Femur (tissue), 1 donor: ENCODE measurements at regions not wholly inside any gene's neighbourhood (a gene's known extent, or its start where the extent isn't known, plus 50 kb on each side); places are given as distances from the start of the nearest gene placed in this dataset.
"Not testable (repeated sequence)": the region's sequence is repeated elsewhere in the genome, so short reads cannot be mapped to it uniquely, and the experiment has no call there.

ENCODE experiments used
- DNase-seq: peaks from one replicate; pipeline ENCODE4 v3.0.0-alpha.2; 2017

DNA sequence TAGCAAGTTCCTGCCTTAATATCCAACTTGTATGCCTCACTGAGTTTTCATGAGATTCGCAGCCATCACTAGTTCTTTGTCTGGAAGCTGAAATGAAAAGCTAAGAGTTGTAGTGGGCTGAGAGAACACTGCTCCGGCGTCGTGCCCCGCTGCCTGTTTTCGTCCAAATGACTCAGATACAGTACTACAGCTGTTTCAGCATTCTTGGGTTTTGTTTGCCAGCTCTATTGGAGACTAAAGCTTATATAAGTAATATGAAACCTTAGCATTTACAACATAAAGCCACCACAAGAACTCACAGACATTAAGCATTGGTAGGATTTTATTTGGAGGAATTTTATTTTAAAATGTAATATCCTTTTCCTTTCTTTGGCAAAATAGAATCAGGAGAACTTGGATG, 299.7 kb downstream of the DLEU7 start:
- peak; percentile 89 for DNase-seq

DNA sequence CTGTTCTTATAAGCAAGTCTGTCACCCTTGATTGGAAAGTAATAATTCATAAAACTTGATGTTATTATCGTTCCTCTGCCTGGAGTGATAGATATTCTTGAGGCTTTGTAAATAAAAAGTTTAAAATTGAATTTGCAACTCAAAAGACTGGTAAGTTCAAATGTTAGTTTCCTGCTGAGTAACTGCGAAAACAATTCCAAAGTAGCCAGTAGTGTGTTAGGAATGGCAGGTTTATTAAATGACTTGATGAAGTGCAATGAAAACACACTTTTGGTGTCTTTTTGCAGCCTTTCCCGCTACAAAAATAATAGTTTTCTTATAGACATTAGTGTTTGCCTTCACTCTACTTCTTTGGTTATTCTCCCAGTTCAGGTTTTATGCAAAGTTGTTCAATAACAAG, 299.3 kb downstream of the DLEU7 start:
- no peak for DNase-seq

DNA sequence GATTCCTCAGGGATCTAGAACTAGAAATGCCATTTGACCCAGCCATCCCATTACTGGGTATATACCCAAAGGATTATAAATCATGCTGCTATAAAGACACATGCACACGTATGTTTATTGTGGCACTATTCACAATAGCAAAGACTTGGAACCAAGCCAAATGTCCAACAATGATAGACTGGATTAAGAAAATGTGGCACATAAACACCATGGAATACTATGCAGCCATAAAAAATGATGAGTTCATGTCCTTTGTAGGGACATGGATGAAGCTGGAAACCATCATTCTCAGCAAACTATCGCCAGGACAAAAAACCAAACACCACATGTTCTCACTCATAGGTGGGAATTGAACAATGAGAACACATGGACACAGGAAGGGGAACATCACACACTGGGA, 296.3 kb downstream of the DLEU7 start:
- DNase-seq: not testable (repeated sequence)

DNA sequence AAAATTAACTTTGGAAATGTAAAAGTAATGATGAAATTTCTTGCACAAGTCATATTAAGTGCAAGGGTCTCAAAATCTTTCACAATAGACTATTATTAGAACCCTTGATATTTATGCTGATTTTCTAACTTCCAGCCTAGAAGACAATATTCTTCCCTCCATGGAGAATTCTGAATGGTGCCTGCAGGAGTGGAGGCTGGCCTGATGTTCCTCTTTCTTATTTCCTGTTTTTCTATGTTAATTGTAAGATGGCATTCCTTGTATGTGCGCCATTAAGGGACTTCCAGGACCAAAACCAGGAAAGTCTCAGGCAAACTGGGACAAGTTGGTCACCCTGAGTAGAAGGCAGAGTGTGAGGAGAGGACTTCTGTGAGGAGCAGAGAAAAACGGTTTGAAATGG, 294.9 kb downstream of the DLEU7 start:
- DNase-seq: no peak

DNA sequence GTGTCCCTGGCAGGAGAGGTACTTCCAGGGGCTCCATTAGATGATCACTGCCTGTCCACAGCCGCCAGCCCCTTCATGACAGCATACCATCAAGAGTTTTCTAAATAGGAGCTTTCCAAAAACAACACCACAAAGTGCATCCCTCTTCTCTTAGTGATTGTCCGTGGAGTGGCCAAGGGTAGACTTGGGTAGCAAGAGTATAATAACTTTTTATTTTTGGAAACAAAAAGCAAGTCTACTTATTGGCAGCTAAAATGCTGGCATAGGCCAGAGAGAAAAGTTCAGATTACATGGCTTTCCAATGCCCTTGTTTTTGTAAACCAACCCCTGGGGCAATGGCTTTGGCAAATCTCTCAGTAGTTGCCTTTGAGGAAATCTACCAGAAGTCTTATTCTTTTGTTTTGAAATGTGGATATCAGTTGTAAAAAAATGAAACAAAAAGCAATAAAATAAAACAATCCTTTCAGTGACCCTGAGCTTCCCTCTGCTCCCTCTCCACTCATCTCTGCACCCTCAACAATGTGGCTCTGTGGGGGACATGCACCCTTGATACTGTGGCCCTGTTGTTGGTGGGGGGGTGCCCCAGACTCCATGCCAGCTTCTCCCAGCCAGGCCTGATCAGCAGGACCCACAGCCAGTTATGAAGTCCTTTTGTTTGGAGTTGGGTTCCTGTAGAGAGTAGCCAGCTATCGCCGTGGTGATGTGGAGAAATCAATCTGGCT, 294.1 kb downstream of the DLEU7 start:
- peak; percentile 41 for DNase-seq

DNA sequence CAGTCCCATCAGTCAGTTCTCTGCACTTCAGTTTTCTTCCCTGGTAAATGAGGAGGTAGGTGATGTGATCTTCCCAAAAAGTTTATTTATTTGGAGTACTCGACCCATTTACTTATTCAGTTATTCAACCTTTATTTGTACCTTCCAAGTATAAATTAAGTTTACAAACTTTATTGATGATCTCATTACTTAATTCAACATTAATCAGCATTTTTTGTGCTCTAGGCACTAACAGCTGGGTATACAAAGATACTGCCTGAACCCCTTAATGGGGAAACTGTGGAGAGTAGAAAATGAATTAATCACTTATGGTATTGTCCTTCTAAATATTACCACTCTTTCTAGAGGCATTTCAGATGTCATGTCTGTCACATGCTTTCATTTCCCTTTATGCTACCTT, 293.3 kb downstream of the DLEU7 start:
- no peak for DNase-seq

DNA sequence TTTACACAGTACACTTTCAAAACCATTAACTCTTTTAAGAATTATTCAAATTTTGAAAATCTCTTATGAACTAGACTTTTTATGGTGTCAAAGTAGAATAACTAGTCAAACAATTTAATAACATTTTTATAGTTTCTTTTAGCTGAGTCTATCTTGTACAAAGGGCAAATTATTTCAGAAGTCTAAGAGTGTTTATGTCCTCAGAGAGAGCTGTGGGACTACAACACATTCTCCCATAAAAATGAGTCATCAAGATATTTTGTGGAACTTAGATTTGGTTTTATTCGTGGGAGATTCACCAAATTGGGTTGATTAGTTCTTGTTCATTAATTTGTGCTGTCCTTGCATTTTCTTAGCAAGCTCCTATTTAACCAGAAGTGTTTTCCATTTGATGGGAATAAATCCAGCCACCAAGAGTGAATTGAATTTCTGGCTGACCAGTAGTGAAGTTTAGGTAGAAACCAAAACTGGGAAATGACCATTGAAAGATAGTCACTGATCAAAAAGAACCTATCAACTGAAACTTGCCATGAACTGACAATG, 291.0 kb downstream of the DLEU7 start:
- no peak for DNase-seq

DNA sequence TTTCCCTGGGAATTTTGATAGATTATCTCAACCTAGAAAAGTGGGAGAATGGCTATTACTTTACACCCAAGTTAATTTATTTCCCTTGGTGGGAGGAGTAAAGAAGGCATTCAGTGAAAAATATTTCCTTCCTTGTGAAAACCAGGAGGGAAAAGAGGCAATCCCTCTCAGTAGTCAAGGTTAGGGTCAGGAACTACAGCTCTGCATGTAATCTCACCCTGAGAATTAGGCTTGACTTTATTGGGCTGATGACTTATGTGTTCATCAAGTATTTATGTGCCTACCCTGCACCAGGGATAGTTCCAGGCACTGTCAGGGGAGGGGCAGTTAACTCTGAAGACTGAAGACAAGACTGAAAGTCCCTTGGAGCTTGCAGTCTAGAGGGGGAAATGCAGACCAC, 281.8 kb downstream of the DLEU7 start:
- no peak for DNase-seq

DNA sequence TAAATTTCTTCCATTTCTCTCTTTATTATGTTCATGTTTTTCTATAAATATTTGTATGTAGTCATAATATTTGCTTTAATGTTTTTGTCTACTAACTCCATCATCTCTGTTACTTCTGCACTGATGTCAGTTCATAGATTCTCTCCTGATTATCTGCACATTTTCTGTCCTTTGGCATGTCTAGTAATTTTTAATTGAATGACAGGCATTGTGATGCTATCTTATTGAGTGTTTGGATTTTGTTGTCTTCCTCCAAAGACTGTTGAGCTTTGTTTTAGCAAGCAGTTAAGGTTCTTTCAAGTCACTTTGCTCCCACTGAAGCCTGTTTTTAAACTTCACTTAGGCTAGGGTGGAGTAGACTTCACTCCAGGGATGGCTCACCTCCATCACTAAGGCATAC, 276.8 kb downstream of the DLEU7 start:
- DNase-seq: no peak

DNA sequence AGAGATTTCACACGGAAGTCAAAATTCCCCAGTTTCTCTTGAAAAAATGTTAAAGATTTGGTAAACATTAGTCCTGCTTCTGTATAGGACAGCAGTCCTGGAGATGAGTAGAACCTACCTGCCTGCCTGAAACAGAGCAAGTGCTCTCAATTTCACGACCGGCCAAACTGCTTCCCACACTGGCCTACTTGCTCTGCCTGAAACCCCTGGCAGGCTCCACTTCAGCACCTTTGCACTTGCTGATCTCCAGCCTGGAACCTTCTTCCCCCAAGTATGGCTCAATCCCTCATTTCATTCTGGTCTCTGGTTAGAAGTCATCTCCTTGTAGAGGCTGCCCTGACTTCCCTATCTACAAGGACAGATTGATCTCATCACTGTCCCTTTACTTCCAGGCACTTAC, 271.4 kb downstream of the DLEU7 start:
- no peak for DNase-seq

DNA sequence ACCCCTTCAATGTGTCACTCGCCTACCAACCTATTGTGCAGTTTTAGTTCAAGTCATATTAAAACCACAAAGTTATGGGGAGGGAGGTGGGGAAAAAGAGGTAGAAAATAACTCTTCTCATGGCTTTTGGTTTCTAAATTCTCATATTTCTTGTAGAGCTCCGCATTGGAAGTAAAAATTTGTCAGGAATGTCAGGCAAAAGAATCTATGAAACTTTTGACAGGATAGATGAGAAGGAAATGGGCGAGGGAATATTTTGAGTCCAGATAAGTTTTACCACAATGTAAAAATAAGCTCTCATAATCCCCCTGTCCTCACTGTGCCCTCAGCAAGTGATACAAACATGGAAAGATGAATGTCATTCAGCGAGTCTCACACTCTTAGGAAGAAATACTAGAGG, 270.4 kb downstream of the DLEU7 start:
- no peak for DNase-seq

DNA sequence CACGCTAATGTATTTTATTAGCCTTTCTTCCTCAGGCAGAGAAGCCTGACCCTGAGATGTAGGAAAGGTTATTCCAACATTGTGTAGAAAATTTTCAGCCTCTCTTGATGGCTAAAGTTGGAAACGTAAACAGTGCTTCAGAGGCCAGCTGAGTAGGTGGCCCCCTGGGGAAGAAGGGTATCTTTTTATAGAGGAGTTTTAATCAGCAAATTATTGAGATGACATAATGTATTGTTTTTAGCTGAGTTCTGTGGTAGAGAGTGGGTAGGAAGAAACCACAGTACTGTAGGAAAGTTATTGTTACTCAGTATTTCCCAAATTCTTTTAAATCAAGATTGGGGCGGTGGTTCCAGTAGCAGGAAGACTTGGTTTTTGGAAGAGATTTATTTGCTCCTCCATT, 268.8 kb downstream of the DLEU7 start:
- no peak for DNase-seq

DNA sequence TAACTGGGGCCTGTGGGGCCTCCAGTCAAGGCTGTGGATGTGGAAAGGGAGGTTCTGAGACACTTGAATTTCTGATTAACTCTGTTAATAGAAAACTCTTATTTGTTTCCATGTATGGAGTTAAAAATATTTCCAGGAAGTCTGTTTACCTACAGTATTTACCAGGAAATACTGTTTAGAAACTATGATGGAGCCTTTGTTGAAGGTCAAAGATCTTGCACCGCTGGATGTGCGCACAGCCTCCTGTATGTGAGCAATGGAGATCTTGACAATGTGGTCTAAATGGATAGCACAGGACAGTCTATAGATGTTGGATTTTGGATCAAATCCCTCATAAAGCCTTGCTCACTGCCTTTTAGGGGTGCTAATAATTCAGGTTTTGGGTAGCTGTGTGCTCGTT, 268.4 kb downstream of the DLEU7 start:
- DNase-seq: no peak

DNA sequence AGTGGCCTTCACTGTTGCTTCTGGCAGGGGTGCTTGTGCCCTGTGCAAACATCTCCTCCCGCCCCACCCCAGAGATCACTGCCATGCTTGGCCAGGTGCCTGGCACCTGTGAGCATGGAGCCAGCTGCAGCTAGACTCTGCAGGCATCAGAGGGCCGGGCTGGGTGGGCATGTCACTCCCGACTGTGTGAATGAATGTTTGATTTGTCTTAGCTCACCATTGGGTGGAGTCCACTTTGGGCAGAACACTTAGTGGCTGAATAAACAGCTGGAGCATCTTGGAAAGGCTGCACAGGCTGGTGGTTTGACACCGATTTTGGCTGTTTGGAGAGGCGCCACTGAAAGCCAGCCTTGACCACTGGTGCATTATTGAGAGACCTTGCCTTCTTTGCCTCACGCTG, 267.3 kb downstream of the DLEU7 start:
- DNase-seq: peak; percentile 77

DNA sequence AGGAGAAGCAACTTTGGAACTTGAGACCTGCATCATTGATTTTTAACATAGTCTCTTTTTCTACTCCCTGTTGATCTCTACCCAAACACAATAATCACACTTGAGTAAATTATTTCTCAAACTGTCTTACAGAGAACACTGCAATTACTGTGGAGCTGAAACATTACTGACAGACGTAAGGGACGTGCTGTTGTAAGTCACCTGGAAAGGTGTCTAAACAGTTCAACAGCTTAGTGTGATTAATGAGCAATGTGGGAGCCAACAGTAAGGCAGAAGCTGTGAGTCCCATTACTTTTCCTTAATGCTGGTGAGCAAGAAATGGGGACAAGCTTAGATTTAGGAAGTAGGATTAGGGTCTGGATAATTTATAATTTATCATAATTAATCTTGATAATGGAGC, 265.7 kb downstream of the DLEU7 start:
- DNase-seq: no peak

DNA sequence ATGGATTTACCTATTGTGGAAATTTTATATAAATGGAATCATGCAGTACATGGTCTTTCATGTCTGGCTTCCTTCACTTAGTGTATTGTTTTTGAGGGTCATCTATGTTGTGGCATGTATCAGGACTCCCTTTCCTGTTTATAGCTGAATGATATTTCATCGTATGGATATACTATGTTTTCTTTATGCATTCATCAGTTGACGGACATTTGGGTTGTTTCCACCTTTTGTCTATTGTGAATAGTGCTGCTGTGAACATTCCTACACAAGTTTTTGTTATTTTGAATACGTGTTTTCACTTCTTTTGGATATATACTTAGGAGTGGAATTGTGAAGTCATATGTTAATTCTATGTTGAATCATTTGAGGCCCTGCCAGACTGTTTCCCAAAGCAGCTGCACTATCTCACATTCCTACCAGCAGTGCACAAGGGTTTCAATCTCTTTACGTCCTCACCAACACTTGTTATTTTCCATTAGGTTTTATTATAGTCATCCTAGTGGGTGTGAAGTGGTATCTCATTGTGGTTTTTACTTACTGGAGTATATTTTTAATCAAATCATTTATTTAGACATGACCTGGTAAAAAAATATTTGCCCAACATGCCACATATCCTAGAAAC, 262.7 kb downstream of the DLEU7 start:
- DNase-seq: no peak

DNA sequence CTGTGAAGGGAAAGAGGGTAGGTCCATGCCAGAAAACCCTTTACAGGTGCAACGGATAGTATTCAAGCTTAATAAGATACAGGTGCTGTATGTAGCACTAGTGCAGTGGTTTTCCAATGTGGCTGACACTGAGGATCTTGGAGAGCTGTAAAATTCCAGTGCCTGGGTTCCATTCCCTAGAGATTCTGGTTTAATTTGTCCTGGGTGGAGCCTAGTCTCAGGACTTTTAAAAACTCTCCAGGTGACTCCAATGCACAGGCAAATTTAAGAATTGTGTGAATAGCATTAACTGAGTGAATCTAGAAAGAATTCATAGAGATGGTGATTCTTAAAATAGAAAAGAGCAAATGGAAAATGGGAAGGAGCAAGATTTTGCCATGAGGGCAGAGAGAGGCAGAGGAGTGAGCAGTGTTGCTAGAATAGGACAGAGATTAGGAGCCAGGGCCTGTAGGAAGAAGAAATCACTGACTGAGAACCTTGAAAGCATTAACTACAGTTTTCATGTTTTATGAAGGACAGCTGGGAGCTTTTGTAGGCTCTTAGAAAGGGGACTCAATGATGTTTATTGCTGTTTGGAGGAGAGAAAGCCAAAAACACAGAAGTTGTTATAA, 261.8 kb downstream of the DLEU7 start:
- DNase-seq: no peak

DNA sequence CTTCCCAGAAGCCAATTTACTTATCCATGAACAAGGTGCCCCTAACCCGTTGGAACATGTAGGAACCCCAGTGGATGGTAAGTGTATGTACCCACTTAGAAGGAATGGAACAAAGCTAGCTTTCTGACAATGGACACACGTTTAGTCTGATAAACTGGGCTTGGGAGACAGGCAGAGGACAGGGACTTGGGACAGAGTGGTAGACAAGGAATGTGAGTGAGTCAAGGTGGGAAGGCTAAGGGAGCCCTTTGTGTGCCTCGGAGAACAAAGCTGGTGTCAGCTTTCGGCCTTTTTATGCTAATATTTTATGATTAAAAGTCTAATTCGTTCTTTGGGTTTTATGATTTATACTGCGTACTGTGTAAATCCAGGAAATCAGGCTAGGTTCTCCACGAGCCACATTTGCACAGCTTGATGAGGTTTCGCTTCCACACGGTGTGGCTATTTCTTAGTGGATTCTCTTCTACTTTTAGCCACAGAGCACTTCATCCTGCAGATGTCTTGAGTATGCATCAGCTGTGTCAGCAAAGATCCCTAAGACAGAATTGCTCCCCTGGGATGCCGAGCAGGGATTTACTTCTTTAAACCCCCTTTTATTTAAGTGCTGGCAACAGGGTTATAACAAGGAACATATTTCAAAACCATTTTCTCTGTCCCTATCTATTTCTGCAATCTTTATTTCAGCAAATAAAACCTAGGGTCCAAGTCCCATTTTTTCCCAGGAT, 258.5 kb downstream of the DLEU7 start:
- no peak for DNase-seq

DNA sequence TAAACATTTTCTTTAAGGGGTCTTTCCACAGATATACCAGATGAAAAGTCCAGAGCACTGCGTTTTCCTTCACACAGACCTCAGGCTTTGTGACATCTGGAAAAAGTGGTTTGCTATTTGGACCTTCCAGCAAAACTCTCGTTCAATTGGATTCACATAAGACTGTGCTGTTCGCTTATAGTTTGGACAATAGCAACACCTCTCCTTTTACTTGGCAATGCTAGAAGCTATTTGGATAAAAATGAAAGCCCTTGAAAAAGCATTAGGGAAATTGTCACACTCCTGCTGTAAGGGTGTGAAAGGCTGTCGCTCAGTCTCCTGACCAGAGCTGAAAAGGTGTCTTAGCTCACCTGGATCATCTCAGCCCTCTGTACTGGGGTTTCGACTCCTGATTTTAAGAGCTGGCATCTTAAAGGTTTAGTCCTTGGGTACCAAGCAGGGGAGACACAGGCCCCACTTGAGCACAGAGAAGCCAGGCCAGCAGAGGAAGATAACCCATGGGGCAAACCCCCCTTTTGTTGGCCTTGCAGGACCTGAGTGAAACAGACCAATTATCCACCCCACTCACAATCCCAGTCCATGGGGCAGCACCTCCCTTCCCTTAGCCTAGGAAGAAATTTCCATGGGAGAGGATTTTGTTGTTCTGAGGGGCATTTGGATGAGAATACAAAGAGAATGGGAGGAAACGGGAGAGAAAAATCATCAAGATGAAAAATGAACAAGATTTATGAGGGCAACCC, 257.6 kb downstream of the DLEU7 start:
- DNase-seq: peak; percentile 53

DNA sequence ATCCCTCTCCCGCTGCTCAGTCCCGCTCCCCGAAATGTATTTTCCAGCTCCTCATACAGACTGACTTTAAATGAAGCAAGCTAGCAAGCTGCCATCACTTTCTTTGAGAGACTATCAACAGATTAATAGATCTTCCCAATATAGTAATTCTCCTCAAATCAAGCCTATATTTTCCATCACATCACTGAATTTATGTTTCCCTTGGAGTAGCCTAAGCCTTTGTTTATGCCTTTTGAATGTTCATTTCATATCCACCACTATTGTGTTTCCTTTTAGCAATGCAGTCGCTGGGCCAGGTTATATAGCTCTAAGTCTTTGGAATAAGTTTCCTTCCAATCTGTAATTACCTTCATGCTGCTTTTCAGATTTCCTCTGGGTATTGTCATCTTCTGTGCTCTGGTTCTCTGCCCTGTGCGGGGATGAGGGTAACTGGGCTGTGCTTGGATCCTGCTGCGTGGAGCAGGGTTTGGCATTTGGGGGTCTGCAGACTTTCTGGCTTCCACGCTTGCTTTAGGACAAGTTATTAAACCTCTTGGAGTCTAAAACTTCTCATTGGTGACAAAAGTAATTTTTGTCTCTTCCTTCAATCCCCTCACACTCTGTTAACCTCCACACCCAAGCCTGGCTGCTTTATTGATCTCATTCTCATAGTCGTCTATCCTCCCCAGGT, 256.9 kb downstream of the DLEU7 start:
- DNase-seq: peak; percentile 37

DNA sequence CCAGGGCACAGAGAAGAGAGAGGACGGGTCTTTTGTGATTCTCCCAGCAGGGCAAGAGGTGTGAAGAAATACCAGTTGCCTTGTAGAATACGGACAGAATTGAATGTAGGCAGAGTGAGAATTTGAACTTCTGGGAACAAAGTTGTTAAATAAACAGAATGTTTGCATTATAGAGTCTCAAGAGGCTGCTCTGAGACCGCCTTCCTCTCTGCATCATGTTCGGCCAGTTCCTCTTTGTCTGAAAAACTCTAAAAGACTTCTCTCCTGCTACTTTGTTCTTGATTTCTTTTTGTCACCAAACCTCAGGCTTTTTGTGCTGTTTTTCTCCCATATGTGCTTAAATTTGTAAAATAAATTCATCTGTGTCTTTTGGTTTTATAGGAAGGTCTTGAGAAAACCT, 256.4 kb downstream of the DLEU7 start:
- DNase-seq: no peak
